Stimulated activated CD4-positive, alpha-beta T cell treated with anti-CD3 and anti-CD28 coated beads, Interleukin-4, amount 100 ng/mL, for 48 hours (primary cell): ENCODE measurements at regions not wholly inside any gene's neighbourhood (a gene's known extent, or its start where the extent isn't known, plus 50 kb on each side); places are given as distances from the start of the nearest gene placed in this dataset.

Source experiments
- DNase-seq, 2 donors: peaks; one replicate each; pipeline ENCODE4 v3.0.0-alpha.2; 2020; ENCODE audit warnings: low read depth in 2 of 2

GRCh38 chr4:125434136-125434535, 119.4 kb downstream of the FAT4 start:
- no peak for DNase-seq

- no peak for DNase-seq
These were observed 126.1 kb downstream of the FAT4 start for GRCh38 chr4:125440814-125441213.

GRCh38 chr4:125444166-125444565, 129.4 kb downstream of the FAT4 start:
- no peak for DNase-seq

- no peak for DNase-seq
These were observed 130.8 kb downstream of the FAT4 start for GRCh38 chr4:125445525-125445924.

- DNase-seq: no peak
These were observed 133.0 kb downstream of the FAT4 start for GRCh38 chr4:125447551-125448290.

- DNase-seq: no peak
These were observed 141.3 kb downstream of the FAT4 start for GRCh38 chr4:125456075-125456474.

- DNase-seq: no peak
These were observed 144.8 kb downstream of the FAT4 start for GRCh38 chr4:125459531-125459930.

GRCh38 chr4:125461676-125462363, 147.1 kb downstream of the FAT4 start:
- no peak for DNase-seq

- no peak for DNase-seq
These were observed 149.4 kb downstream of the FAT4 start for GRCh38 chr4:125464146-125464545.

GRCh38 chr4:125481334-125482045, 166.7 kb downstream of the FAT4 start:
- DNase-seq: no peak

- DNase-seq: no peak
These were observed 168.1 kb downstream of the FAT4 start for GRCh38 chr4:125482822-125483221.

GRCh38 chr4:125483278-125483677, 168.5 kb downstream of the FAT4 start:
- DNase-seq: no peak

GRCh38 chr4:125484912-125485311, 170.2 kb downstream of the FAT4 start:
- no peak for DNase-seq

- DNase-seq: no peak
These were observed 171.6 kb downstream of the FAT4 start for GRCh38 chr4:125486351-125486750.

- no peak for DNase-seq
These were observed 175.4 kb downstream of the FAT4 start for GRCh38 chr4:125489952-125490690.

- DNase-seq: no peak
These were observed 178.2 kb downstream of the FAT4 start for GRCh38 chr4:125492957-125493356.

- no peak for DNase-seq
These were observed 183.1 kb downstream of the FAT4 start for GRCh38 chr4:125497861-125498260.

- DNase-seq: no peak
These were observed 184.2 kb downstream of the FAT4 start for GRCh38 chr4:125498981-125499380.

- DNase-seq: no peak
These were observed 186.3 kb downstream of the FAT4 start for GRCh38 chr4:125501090-125501489.

- no peak for DNase-seq
These were observed 186.8 kb downstream of the FAT4 start for GRCh38 chr4:125501568-125501967.

- no peak for DNase-seq
These were observed 190.9 kb downstream of the FAT4 start for GRCh38 chr4:125505621-125506020.

GRCh38 chr4:125507141-125507540, 192.4 kb downstream of the FAT4 start:
- no peak for DNase-seq
